GM13977 (cell line): ENCODE measurements at regions not wholly inside any gene's neighbourhood (a gene's known extent, or its start where the extent isn't known, plus 50 kb on each side); places are given as distances from the start of the nearest gene placed in this dataset.

Experiments
- DNase-seq: peaks from one replicate; pipeline ENCODE4 v3.0.0; 2012; ENCODE audit warnings: low spot score
- CTCF ChIP-seq: IDR thresholded peaks from 2 replicates; pipeline ENCODE4 v1.5.1; 2012; ENCODE audit warnings: mild to moderate bottlenecking, control low read depth; ENCODE audit not compliant: insufficient read depth; ENCODE audit errors: extremely low read depth, missing control alignments
- in situ Hi-C: fragments of 300-500 bp; cut with MboI; formaldehyde crosslinking; loops from one replicate; pipeline ENCODE4 v1.12.0; 2022; ENCODE audit warnings: low sequenced_read_pairs, low pct_unique_long_range_greater_than_20kb, mixed read lengths, inconsistent platforms; ENCODE audit not compliant: unreplicated experiment

GRCh38 chr18:46413684-46414083 lies 243.3 kb downstream of the LOXHD1 start:
- in situ Hi-C loops: no loop called here
- DNase-seq: no peak
- TF ChIP-seq CTCF: no peak

GRCh38 chr18:46414863-46415262 lies 242.2 kb downstream of the LOXHD1 start:
- no peak for TF ChIP-seq CTCF
- no peak for DNase-seq
- in situ Hi-C loops: no loop called here

GRCh38 chr18:46415532-46416252 lies 241.3 kb downstream of the LOXHD1 start:
- TF ChIP-seq CTCF: no peak
- DNase-seq: no peak
- in situ Hi-C loops: no loop called here

GRCh38 chr18:46416706-46417638 lies 240.0 kb downstream of the LOXHD1 start:
- no peak for TF ChIP-seq CTCF
- in situ Hi-C loops: no loop called here
- no peak for DNase-seq

- in situ Hi-C loops: no loop called here
- no peak for DNase-seq
- TF ChIP-seq CTCF: no peak
Measured at GRCh38 chr18:46418663-46419260, 238.3 kb downstream of the LOXHD1 start.

GRCh38 chr18:46419391-46420141 lies 237.5 kb downstream of the LOXHD1 start:
- no peak for TF ChIP-seq CTCF
- no peak for DNase-seq
- in situ Hi-C loops: no loop called here
